PFSK-1 (cell line): ENCODE measurements at regions not wholly inside any gene's neighbourhood (a gene's known extent, or its start where the extent isn't known, plus 50 kb on each side); places are given as distances from the start of the nearest gene placed in this dataset.
A peak's percentile ranks its signal among the peaks of the same experiment; 100 is the strongest.

Source experiments
- FOXP2 ChIP-seq: optimal IDR thresholded peaks from 2 replicates; pipeline ENCODE3; 2011; ENCODE audit warnings: borderline replicate concordance, control low read depth, inconsistent platforms; ENCODE audit not compliant: insufficient read depth; ENCODE audit errors: extremely low read length, extremely low read depth
- POLR2AphosphoS5 ChIP-seq: IDR thresholded peaks from 2 replicates; pipeline ENCODE4 v1.6.1; 2012; ENCODE audit warnings: low read depth, mild to moderate bottlenecking, control low read depth, low read length, moderate library complexity
- REST ChIP-seq, 2 experiments: IDR thresholded peaks; 2 replicates each; pipeline versions ENCODE4 v1.6.1 to v1.8.0; 2011 to 2012; ENCODE audit warnings: low read depth in 2 of 2, low read length in 2 of 2, control low read depth in 1 of 2, inconsistent platforms in 1 of 2, mild to moderate bottlenecking in 1 of 2, moderate library complexity in 1 of 2; ENCODE audit not compliant: insufficient read depth in 1 of 2
- SIN3A ChIP-seq: IDR thresholded peaks from 2 replicates; pipeline ENCODE4 v1.6.1; 2012; ENCODE audit warnings: mild to moderate bottlenecking, low read length, moderate library complexity, borderline replicate concordance; ENCODE audit not compliant: insufficient read depth
- TAF1 ChIP-seq: IDR thresholded peaks from 2 replicates; pipeline ENCODE4 v1.6.1; 2012; ENCODE audit warnings: low read length, control low read depth, borderline replicate concordance; ENCODE audit not compliant: insufficient read depth

- TF ChIP-seq REST (IDR thresholded peaks at IDR 0.05; ENCODE audit: insufficient read depth in 1 of 2, low read depth in 2 of 2, low read length in 2 of 2) (no peak), FOXP2 (no peak), TAF1 (no peak), SIN3A (no peak), POLR2AphosphoS5 (no peak)
Observed at GRCh38 chr2:18754286-18754685, 164.9 kb upstream of the NT5C1B start.

GRCh38 chr2:18753722-18754121 is 164.4 kb upstream of the NT5C1B start:
- no peak for TF ChIP-seq SIN3A
- no peak for TF ChIP-seq TAF1
- no peak for TF ChIP-seq REST (IDR thresholded peaks at IDR 0.05; ENCODE audit: insufficient read depth in 1 of 2, low read depth in 2 of 2, low read length in 2 of 2)
- TF ChIP-seq POLR2AphosphoS5: no peak

GRCh38 chr2:18752667-18753422 is 163.5 kb upstream of the NT5C1B start:
- TF ChIP-seq REST (IDR thresholded peaks at IDR 0.05; ENCODE audit: insufficient read depth in 1 of 2, low read depth in 2 of 2, low read length in 2 of 2) (no peak), SIN3A (no peak), FOXP2 (no peak), TAF1 (no peak), POLR2AphosphoS5 (no peak)

- TF ChIP-seq SIN3A (no peak), FOXP2 (peak; percentile 22), TAF1 (no peak)
Observed at GRCh38 chr2:18752022-18752493, 162.7 kb upstream of the NT5C1B start.

GRCh38 chr2:18750672-18751554 is 161.5 kb upstream of the NT5C1B start:
- TF ChIP-seq FOXP2 (no peak), POLR2AphosphoS5 (no peak), SIN3A (no peak), TAF1 (no peak), REST (IDR thresholded peaks at IDR 0.05; ENCODE audit: insufficient read depth in 1 of 2, low read depth in 2 of 2, low read length in 2 of 2) (no peak)
